Adrenal gland (tissue), 9 donors: ENCODE measurements at regions not wholly inside any gene's neighbourhood (a gene's known extent, or its start where the extent isn't known, plus 50 kb on each side); places are given as distances from the start of the nearest gene placed in this dataset.
A peak's percentile ranks its signal among the peaks of the same experiment; 100 is the strongest.

Experiments used
- DNase-seq, 7 donors: peaks; one replicate each; pipeline ENCODE4 v3.0.0-alpha.2; 2019 to 2020
- H3K27ac ChIP-seq, 5 donors: fragments of 200-600 bp; sonication (generic) in 4 of 5; 1 replicate in 3 of 5; 2 replicates in 2 of 5; pipeline versions ENCODE4 v1.5.1 to v1.8.0; 2016 to 2020; ENCODE audit warnings: mild to moderate bottlenecking in 1 of 5
- H3K27me3 ChIP-seq: fragments of 200-600 bp; 2 replicates; pipeline ENCODE4 v1.8.0; 2021
- H3K36me3 ChIP-seq, 2 donors: fragments of 200-600 bp; replicated peaks in 1 of 2; 1 replicate in 1 of 2; 2 replicates in 1 of 2; pipeline versions ENCODE4 v1.5.1 to v1.8.0; 2018 to 2022
- H3K4me1 ChIP-seq, 2 donors: fragments of 200-600 bp; replicated peaks in 1 of 2; 1 replicate in 1 of 2; 2 replicates in 1 of 2; pipeline versions ENCODE4 v1.5.1 to v1.8.0; 2018 to 2021
- H3K4me3 ChIP-seq, 4 donors: fragments of 200-600 bp; sonication (generic) in 3 of 4; one replicate each; pipeline ENCODE4 v1.5.1; 2016 to 2018
- H3K9me3 ChIP-seq, 3 donors: fragments of 200-600 bp; sonication (generic) in 1 of 3; replicated peaks in 1 of 3; 1 replicate in 2 of 3; 2 replicates in 1 of 3; pipeline versions ENCODE4 v1.5.1 to v1.8.0; 2016 to 2021
- CTCF ChIP-seq, 6 experiments: fragments of 450-650 bp in 4 of 6; fragments of 200-600 bp in 2 of 6; sonication (generic) in 1 of 6; IDR thresholded peaks; 1 replicate in 5 of 6; 2 replicates in 1 of 6; pipeline versions ENCODE4 v1.5.1 to v1.8.0; 2016 to 2021; ENCODE audit warnings: antibody characterized with exemption in 6 of 6, mild to moderate bottlenecking in 2 of 6, moderate library complexity in 1 of 6
- POLR2A ChIP-seq, 2 donors: fragments of 450-650 bp; IDR thresholded peaks; one replicate each; pipeline ENCODE4 v1.6.1; 2017; ENCODE audit warnings: antibody characterized with exemption in 2 of 2, mild to moderate bottlenecking in 2 of 2, moderate library complexity in 1 of 2
- WGBS, 4 donors: extraction: QIAGEN DNeasy Blood & Tissue Kit in 2 of 4; methylation state at CpG; one replicate each; pipeline versions ENCODE4 v1.1.5 to v1.1.7; 2013 to 2017; 5-methylcytosine and 5-hydroxymethylcytosine counted together
- intact Hi-C, 2 donors: fragments of 100-400 bp; cut with DNase I; formaldehyde crosslinking; loops; one replicate each; pipeline versions ENCODE4 v1.14.1 to v1.15.0; 2022 to 2023
- donor health status: healthy with polysubstance abuse.
- donor health status: Bipolar disorder and iron deficiency.
- donor health status: DM: yes; HTN: yes; CAD: no.
- donor health status: DM: no; HTN: no; CAD: no.
- donor health status: DM: no; HTN: no; CAD: no.

- TF ChIP-seq CTCF (IDR thresholded peaks at IDR 0.05) = no peak
- no peak for TF ChIP-seq POLR2A (IDR thresholded peaks at IDR 0.05)
- no peaks in the 10 kb centered on the region for H3K36me3 ChIP-seq
- H3K9me3 ChIP-seq = no peaks in the 10 kb centered on the region
- H3K4me3 ChIP-seq = no peak overlapping the region
- DNase-seq = no peak
- intact Hi-C loops = no loop called here
- H3K4me1 ChIP-seq = no peaks in the 10 kb centered on the region
- WGBS, 4 donors = 75 to 90% (median 87%) methylated on average over 1 of the region's 1 CpG
- no peaks in the 10 kb centered on the region for H3K27me3 ChIP-seq
- H3K27ac ChIP-seq = no peak overlapping the region
Measured at GRCh38 chr1:208979776-208980175, 603.7 kb upstream of the CAMK1G start.

- DNase-seq = no peak
- Histone ChIP-seq H3K36me3 (no peaks in the 10 kb centered on the region), H3K27me3 (no peaks in the 10 kb centered on the region), H3K4me1 (no peaks in the 10 kb centered on the region), H3K27ac (no peak overlapping the region), H3K9me3 (no peaks in the 10 kb centered on the region), H3K4me3 (no peak overlapping the region)
- WGBS, 4 donors = 29 to 48% (median 36%) methylated on average over 1 of the region's 1 CpG
- intact Hi-C loops = no loop called here
- no peak for TF ChIP-seq POLR2A (IDR thresholded peaks at IDR 0.05)
- no peak for TF ChIP-seq CTCF (IDR thresholded peaks at IDR 0.05)
Measured at GRCh38 chr1:208980605-208981004, 602.9 kb upstream of the CAMK1G start.

- H3K9me3 ChIP-seq = no peaks in the 10 kb centered on the region
- H3K4me3 ChIP-seq = no peak overlapping the region
- no peaks in the 10 kb centered on the region for H3K36me3 ChIP-seq
- H3K27me3 ChIP-seq = no peaks in the 10 kb centered on the region
- no peak for TF ChIP-seq CTCF (IDR thresholded peaks at IDR 0.05)
- 48 to 63% (median 55%) methylated on average over 1 of the region's 1 CpG for WGBS, 4 donors
- DNase-seq = no peak
- no peaks in the 10 kb centered on the region for H3K4me1 ChIP-seq
- intact Hi-C loops = no loop called here
- no peak overlapping the region for H3K27ac ChIP-seq
Measured at GRCh38 chr1:208985231-208985630, 598.3 kb upstream of the CAMK1G start.

- H3K9me3 ChIP-seq = no peaks in the 10 kb centered on the region
- intact Hi-C loops = no loop called here
- H3K36me3 ChIP-seq = no peaks in the 10 kb centered on the region
- H3K4me3 ChIP-seq = peak overlapping the region in 1 of 4 donors; percentile 47
- no peaks in the 10 kb centered on the region for H3K4me1 ChIP-seq
- TF ChIP-seq POLR2A (IDR thresholded peaks at IDR 0.05) = no peak
- TF ChIP-seq CTCF (IDR thresholded peaks at IDR 0.05) = no peak
- H3K27me3 ChIP-seq = no peaks in the 10 kb centered on the region
- DNase-seq = peak in 6 of 7 donors; percentile 9 to 55 (median 22)
- 0 to 6% (median 4%) methylated on average over 3 of the region's 3 CpGs for WGBS, 4 donors
- H3K27ac ChIP-seq = peak overlapping the region in 1 of 5 donors; percentile 42
Measured at GRCh38 chr1:208988811-208989222, 594.7 kb upstream of the CAMK1G start.
